ENCODE measurements at regions not wholly inside any gene's neighbourhood (a gene's known extent, or its start where the extent isn't known, plus 50 kb on each side); places are given as distances from the start of the nearest gene placed in this dataset.

GRCh38 chr2:144063602-144064001 is 456.3 kb downstream of the ZEB2 start (continued):
- no peak for TF ChIP-seq SP1 (IDR thresholded peaks at IDR 0.05)

GRCh38 chr2:144054911-144055310 is 465.0 kb downstream of the ZEB2 start:
- Histone ChIP-seq H3K9me3 (ENCODE audit: control insufficient read depth in 4 of 4, low read length in 3 of 4) (no peaks in the 10 kb centered on the region), H3K4me3 (ENCODE audit: low read depth in 1 of 3, low read length in 3 of 3) (no peak overlapping the region), H3K9ac (ENCODE audit: low read depth in 1 of 2, low read length in 2 of 2) (no peak overlapping the region), H3K27me3 (ENCODE audit: control insufficient read depth in 4 of 4, insufficient read depth in 4 of 4, low read length in 3 of 4) (no peaks in the 10 kb centered on the region), H3K4me1 (ENCODE audit: control insufficient read depth in 4 of 4, insufficient read depth in 4 of 4, low read length in 3 of 4) (no peaks in the 10 kb centered on the region), H3K27ac (ENCODE audit: low read depth in 1 of 2, low read length in 2 of 2) (no peak overlapping the region), H3K36me3 (ENCODE audit: control insufficient read depth in 4 of 4, insufficient read depth in 3 of 4, low read depth in 1 of 4, low read length in 3 of 4) (no peaks in the 10 kb centered on the region)
- DNase-seq (ENCODE audit: low spot score) = no peak
- no peak for TF ChIP-seq RXRA (IDR thresholded peaks at IDR 0.05)
- no peak for TF ChIP-seq REST (IDR thresholded peaks at IDR 0.05)
- TF ChIP-seq YY1 (IDR thresholded peaks at IDR 0.05) = no peak
- no peak for TF ChIP-seq MAX (IDR thresholded peaks at IDR 0.05)
- TF ChIP-seq RAD21 (IDR thresholded peaks at IDR 0.05) = no peak
- TF ChIP-seq HNF4A (conservative IDR thresholded peaks at IDR 0.05) = no peak
- TF ChIP-seq SP1 (IDR thresholded peaks at IDR 0.05) = no peak
- no peak for TF ChIP-seq GABPA (IDR thresholded peaks at IDR 0.05 in 1 of 2, conservative IDR thresholded peaks at IDR 0.05 in 1 of 2)
- TF ChIP-seq EGR1 (IDR thresholded peaks at IDR 0.05; ENCODE audit: low read depth in 2 of 2) = no peak
- no peak for TF ChIP-seq ZBTB33 (IDR thresholded peaks at IDR 0.05)
- WGBS = 95% methylated on average over 1 of the region's 1 CpG

- no peak overlapping the region for H3K4me3 ChIP-seq (ENCODE audit: low read depth in 1 of 3, low read length in 3 of 3)
- H3K36me3 ChIP-seq (ENCODE audit: control insufficient read depth in 4 of 4, insufficient read depth in 3 of 4, low read depth in 1 of 4, low read length in 3 of 4) = no peaks in the 10 kb centered on the region
- DNase-seq (ENCODE audit: low spot score) = no peak
- no peak overlapping the region for H3K9ac ChIP-seq (ENCODE audit: low read depth in 1 of 2, low read length in 2 of 2)
- no peaks in the 10 kb centered on the region for H3K27me3 ChIP-seq (ENCODE audit: control insufficient read depth in 4 of 4, insufficient read depth in 4 of 4, low read length in 3 of 4)
- no peak for TF ChIP-seq MAX (IDR thresholded peaks at IDR 0.05)
- TF ChIP-seq HNF4A (conservative IDR thresholded peaks at IDR 0.05) = no peak
- TF ChIP-seq TAF1 (conservative IDR thresholded peaks at IDR 0.05) = no peak
- no peak for TF ChIP-seq RXRA (IDR thresholded peaks at IDR 0.05)
- TF ChIP-seq FOXA2 (IDR thresholded peaks at IDR 0.05) = no peak
- no peak for TF ChIP-seq CTCF (IDR thresholded peaks at IDR 0.05; ENCODE audit: low read depth, low read length, missing input control)
- no peak for TF ChIP-seq HNF4G (IDR thresholded peaks at IDR 0.05)
- no peaks in the 10 kb centered on the region for H3K4me1 ChIP-seq (ENCODE audit: control insufficient read depth in 4 of 4, insufficient read depth in 4 of 4, low read length in 3 of 4)
- no peak overlapping the region for H3K27ac ChIP-seq (ENCODE audit: low read depth in 1 of 2, low read length in 2 of 2)
- no peaks in the 10 kb centered on the region for H3K9me3 ChIP-seq (ENCODE audit: control insufficient read depth in 4 of 4, low read length in 3 of 4)
- 94% methylated on average over 4 of the region's 4 CpGs for WGBS
Measured at GRCh38 chr2:144052083-144052482, 467.8 kb downstream of the ZEB2 start.
